ENCODE measurements at regions not wholly inside any gene's neighbourhood (a gene's known extent, or its start where the extent isn't known, plus 50 kb on each side); places are given as distances from the start of the nearest gene placed in this dataset.

DNA sequence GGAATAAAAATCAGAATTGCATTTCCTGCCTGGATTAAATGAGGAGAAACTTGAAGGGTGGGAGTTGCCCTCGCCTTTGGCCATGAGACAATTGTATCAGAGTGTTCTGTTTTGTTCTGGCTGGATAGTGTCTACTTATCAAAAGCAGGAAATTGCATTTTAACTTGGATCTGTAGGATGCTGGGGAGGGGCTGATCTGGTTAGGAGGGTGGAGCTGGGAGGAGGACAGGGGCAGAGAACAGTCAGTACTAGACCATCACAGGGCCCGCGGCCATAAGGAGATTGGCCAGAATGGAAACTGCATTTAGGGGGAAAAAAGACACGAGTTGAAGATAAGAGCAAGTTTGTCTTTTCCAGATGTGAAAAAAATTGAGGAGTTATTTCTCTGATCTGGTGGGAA is 199.1 kb upstream of the POU3F3 start:
- Histone ChIP-seq H3K4me1 (no peaks in the 10 kb centered on the region), H3K4me3 (no peak overlapping the region), H3K36me3 (replicated peaks) (no peaks in the 10 kb centered on the region), H3K27me3 (ENCODE audit: low read depth) (no peaks in the 10 kb centered on the region), H3K9me3 (no peaks in the 10 kb centered on the region)
- DNase-seq (ENCODE audit: low spot score in 2 of 2) = no peak
- in situ Hi-C loops (cut with MboI; ENCODE audit: low sequenced_read_pairs) = no loop called here

- H3K27me3 ChIP-seq (ENCODE audit: low read depth) = no peaks in the 10 kb centered on the region
- no peak overlapping the region for H3K4me3 ChIP-seq
- H3K36me3 ChIP-seq (replicated peaks) = no peaks in the 10 kb centered on the region
- DNase-seq (ENCODE audit: low spot score in 2 of 2) = no peak
- no peaks in the 10 kb centered on the region for H3K9me3 ChIP-seq
- H3K4me1 ChIP-seq = no peaks in the 10 kb centered on the region
- in situ Hi-C loops (cut with MboI; ENCODE audit: low sequenced_read_pairs) = no loop called here
These were observed 197.2 kb upstream of the POU3F3 start for GRCh38 chr2:104656571-104657163.

- in situ Hi-C loops (cut with MboI; ENCODE audit: low sequenced_read_pairs) = no loop called here
- no peak overlapping the region for H3K4me3 ChIP-seq
- H3K27me3 ChIP-seq (ENCODE audit: low read depth) = no peaks in the 10 kb centered on the region
- no peaks in the 10 kb centered on the region for H3K36me3 ChIP-seq (replicated peaks)
- no peaks in the 10 kb centered on the region for H3K9me3 ChIP-seq
- H3K4me1 ChIP-seq = no peaks in the 10 kb centered on the region
- peak in 1 of 2 experiments; percentile 22 for DNase-seq (ENCODE audit: low spot score in 2 of 2)
These were observed 195.6 kb upstream of the POU3F3 start for GRCh38 chr2:104658144-104658835.

GRCh38 chr2:104658904-104659591 is 194.9 kb upstream of the POU3F3 start:
- in situ Hi-C loops (cut with MboI; ENCODE audit: low sequenced_read_pairs) = no loop called here
- Histone ChIP-seq H3K4me1 (no peaks in the 10 kb centered on the region), H3K27me3 (ENCODE audit: low read depth) (no peaks in the 10 kb centered on the region), H3K9me3 (no peaks in the 10 kb centered on the region), H3K4me3 (no peak overlapping the region), H3K36me3 (replicated peaks) (no peaks in the 10 kb centered on the region)
- peak in 1 of 2 experiments; percentile 11 for DNase-seq (ENCODE audit: low spot score in 2 of 2)

DNA sequence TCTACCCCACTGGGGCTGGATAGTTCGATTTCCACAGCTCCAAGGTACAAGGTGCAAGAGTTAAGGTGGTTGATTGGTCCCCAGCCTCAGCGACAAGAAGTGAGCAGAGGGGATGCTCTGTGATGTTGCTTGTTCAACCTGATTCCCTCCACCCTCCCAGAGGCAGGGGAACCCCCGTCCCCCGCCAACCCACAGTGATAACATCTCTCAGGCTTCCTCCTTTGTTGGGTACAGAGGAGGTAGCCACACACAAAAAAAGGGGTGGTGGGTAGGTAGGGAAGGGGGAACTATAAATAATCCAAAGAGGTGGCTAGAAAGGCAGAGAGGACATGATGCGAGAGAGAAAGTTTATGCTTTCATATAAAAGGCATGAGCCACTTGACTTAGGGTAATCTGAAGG is 192.9 kb upstream of the POU3F3 start:
- Histone ChIP-seq H3K4me3 (no peak overlapping the region), H3K36me3 (replicated peaks) (no peaks in the 10 kb centered on the region), H3K9me3 (no peaks in the 10 kb centered on the region), H3K27me3 (ENCODE audit: low read depth) (no peaks in the 10 kb centered on the region), H3K4me1 (no peaks in the 10 kb centered on the region)
- in situ Hi-C loops (cut with MboI; ENCODE audit: low sequenced_read_pairs) = no loop called here
- DNase-seq (ENCODE audit: low spot score in 2 of 2) = no peak

GRCh38 chr2:104664672-104665071 is 189.2 kb upstream of the POU3F3 start:
- H3K36me3 ChIP-seq (replicated peaks) = no peaks in the 10 kb centered on the region
- H3K4me3 ChIP-seq = no peak overlapping the region
- no peaks in the 10 kb centered on the region for H3K9me3 ChIP-seq
- no peaks in the 10 kb centered on the region for H3K4me1 ChIP-seq
- in situ Hi-C loops (cut with MboI; ENCODE audit: low sequenced_read_pairs) = no loop called here
- H3K27me3 ChIP-seq (ENCODE audit: low read depth) = peaks cover 3% of the 10 kb centered on the region; the same call in 1 of the 2 replicates
- no peak for DNase-seq (ENCODE audit: low spot score in 2 of 2)

- Histone ChIP-seq H3K4me3 (no peak overlapping the region), H3K36me3 (replicated peaks) (no peaks in the 10 kb centered on the region), H3K27me3 (ENCODE audit: low read depth) (peaks cover 3% of the 10 kb centered on the region; the same call in 1 of the 2 replicates), H3K9me3 (no peaks in the 10 kb centered on the region), H3K4me1 (no peaks in the 10 kb centered on the region)
- in situ Hi-C loops (cut with MboI; ENCODE audit: low sequenced_read_pairs) = no loop called here
- no peak for DNase-seq (ENCODE audit: low spot score in 2 of 2)
These were observed 185.3 kb upstream of the POU3F3 start for GRCh38 chr2:104668631-104669030.

GRCh38 chr2:104673225-104673624 is 180.7 kb upstream of the POU3F3 start:
- no peak overlapping the region for H3K4me3 ChIP-seq
- no peaks in the 10 kb centered on the region for H3K4me1 ChIP-seq
- H3K36me3 ChIP-seq (replicated peaks) = no peaks in the 10 kb centered on the region
- H3K9me3 ChIP-seq = no peaks in the 10 kb centered on the region
- no peak for DNase-seq (ENCODE audit: low spot score in 2 of 2)
- no peaks in the 10 kb centered on the region; the same call in 1 of the 2 replicates for H3K27me3 ChIP-seq (ENCODE audit: low read depth)
- in situ Hi-C loops (cut with MboI; ENCODE audit: low sequenced_read_pairs) = no loop called here

- no peak for DNase-seq (ENCODE audit: low spot score in 2 of 2)
- in situ Hi-C loops (cut with MboI; ENCODE audit: low sequenced_read_pairs) = no loop called here
- Histone ChIP-seq H3K4me1 (no peaks in the 10 kb centered on the region), H3K4me3 (no peak overlapping the region), H3K27me3 (ENCODE audit: low read depth) (no peaks in the 10 kb centered on the region), H3K36me3 (replicated peaks) (no peaks in the 10 kb centered on the region), H3K9me3 (no peaks in the 10 kb centered on the region)
These were observed 175.7 kb upstream of the POU3F3 start for GRCh38 chr2:104678181-104678580.

DNA sequence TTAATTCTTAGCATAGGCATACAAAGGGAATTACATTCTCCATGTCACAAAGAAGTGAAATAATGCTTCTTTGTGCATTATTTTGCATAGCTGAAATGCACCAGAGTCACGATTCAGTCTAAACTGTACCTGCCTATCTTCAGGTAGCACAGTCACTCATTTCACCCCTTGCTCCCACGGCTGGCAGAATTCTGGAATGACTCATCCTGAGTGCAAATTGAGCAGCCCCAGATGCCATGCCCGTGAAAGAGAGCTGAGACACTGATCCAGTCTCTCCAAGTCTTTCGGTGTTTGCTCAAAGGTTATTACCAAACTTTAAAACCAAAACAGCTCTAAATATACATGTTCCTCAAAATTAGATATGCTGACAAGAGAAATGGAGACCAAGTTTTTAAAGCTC is 168.3 kb upstream of the POU3F3 start:
- no peak overlapping the region for H3K4me3 ChIP-seq
- no peaks in the 10 kb centered on the region for H3K4me1 ChIP-seq
- no peaks in the 10 kb centered on the region for H3K9me3 ChIP-seq
- H3K27me3 ChIP-seq (ENCODE audit: low read depth) = no peaks in the 10 kb centered on the region
- in situ Hi-C loops (cut with MboI; ENCODE audit: low sequenced_read_pairs) = no loop called here
- no peak for DNase-seq (ENCODE audit: low spot score in 2 of 2)
- no peaks in the 10 kb centered on the region for H3K36me3 ChIP-seq (replicated peaks)

GRCh38 chr2:104687147-104687546 is 166.8 kb upstream of the POU3F3 start:
- Histone ChIP-seq H3K4me1 (no peaks in the 10 kb centered on the region), H3K9me3 (no peaks in the 10 kb centered on the region), H3K27me3 (ENCODE audit: low read depth) (no peaks in the 10 kb centered on the region), H3K4me3 (no peak overlapping the region), H3K36me3 (replicated peaks) (no peaks in the 10 kb centered on the region)
- DNase-seq (ENCODE audit: low spot score in 2 of 2) = no peak
- in situ Hi-C loops (cut with MboI; ENCODE audit: low sequenced_read_pairs) = no loop called here

- in situ Hi-C loops (cut with MboI; ENCODE audit: low sequenced_read_pairs) = no loop called here
- no peaks in the 10 kb centered on the region for H3K4me1 ChIP-seq
- no peaks in the 10 kb centered on the region for H3K27me3 ChIP-seq (ENCODE audit: low read depth)
- H3K4me3 ChIP-seq = no peak overlapping the region
- no peaks in the 10 kb centered on the region for H3K9me3 ChIP-seq
- DNase-seq (ENCODE audit: low spot score in 2 of 2) = no peak
- H3K36me3 ChIP-seq (replicated peaks) = no peaks in the 10 kb centered on the region
These were observed 163.5 kb upstream of the POU3F3 start for GRCh38 chr2:104690255-104690984.

DNA sequence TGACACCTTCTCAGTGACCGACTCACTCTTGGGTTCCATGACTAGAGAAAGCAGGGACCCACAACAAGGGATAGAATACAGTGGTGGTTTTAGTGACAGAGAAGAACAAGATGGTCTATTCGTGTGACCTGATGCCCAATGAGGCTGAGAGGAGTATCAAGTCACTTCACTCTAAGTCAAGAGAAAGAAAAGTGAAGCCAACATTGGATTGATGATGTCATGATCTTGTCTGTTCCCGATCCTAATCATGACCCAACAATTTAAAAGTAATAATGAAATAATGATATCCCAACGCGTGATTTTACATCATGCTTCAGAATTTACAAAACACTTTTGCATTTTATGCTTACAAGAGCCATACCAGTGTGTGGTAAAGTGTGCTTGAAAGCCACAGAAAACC is 155.6 kb upstream of the POU3F3 start:
- no peaks in the 10 kb centered on the region for H3K9me3 ChIP-seq
- DNase-seq (ENCODE audit: low spot score in 2 of 2) = no peak
- H3K36me3 ChIP-seq (replicated peaks) = no peaks in the 10 kb centered on the region
- in situ Hi-C loops (cut with MboI; ENCODE audit: low sequenced_read_pairs) = no loop called here
- H3K27me3 ChIP-seq (ENCODE audit: low read depth) = peaks cover 4% of the 10 kb centered on the region; the same call in 1 of the 2 replicates
- no peak overlapping the region for H3K4me3 ChIP-seq
- H3K4me1 ChIP-seq = no peaks in the 10 kb centered on the region

Data from HAP-1 (cell line).